NCI-H2171 treated with DMSO at 0.1 percent for 48 hours (cell line): ENCODE measurements at regions not wholly inside any gene's neighbourhood (a gene's known extent, or its start where the extent isn't known, plus 50 kb on each side); places are given as distances from the start of the nearest gene placed in this dataset.
"Not testable (repeated sequence)": the region's sequence is repeated elsewhere in the genome, so short reads cannot be mapped to it uniquely, and the experiment has no call there.

ENCODE experiments used
- DNase-seq: peaks from one replicate; lab custom pipeline; 2025; lab: John Stamatoyannopoulos, UW

- DNase-seq = not testable (repeated sequence)
Measured at GRCh38 chr15:84547150-84547549, 53.7 kb upstream of the ZSCAN2 start.

GRCh38 chr15:84550503-84550902, 50.3 kb upstream of the ZSCAN2 start:
- not testable (repeated sequence) for DNase-seq
